ENCODE measurements at regions not wholly inside any gene's neighbourhood (a gene's known extent, or its start where the extent isn't known, plus 50 kb on each side); places are given as distances from the start of the nearest gene placed in this dataset.

DNA sequence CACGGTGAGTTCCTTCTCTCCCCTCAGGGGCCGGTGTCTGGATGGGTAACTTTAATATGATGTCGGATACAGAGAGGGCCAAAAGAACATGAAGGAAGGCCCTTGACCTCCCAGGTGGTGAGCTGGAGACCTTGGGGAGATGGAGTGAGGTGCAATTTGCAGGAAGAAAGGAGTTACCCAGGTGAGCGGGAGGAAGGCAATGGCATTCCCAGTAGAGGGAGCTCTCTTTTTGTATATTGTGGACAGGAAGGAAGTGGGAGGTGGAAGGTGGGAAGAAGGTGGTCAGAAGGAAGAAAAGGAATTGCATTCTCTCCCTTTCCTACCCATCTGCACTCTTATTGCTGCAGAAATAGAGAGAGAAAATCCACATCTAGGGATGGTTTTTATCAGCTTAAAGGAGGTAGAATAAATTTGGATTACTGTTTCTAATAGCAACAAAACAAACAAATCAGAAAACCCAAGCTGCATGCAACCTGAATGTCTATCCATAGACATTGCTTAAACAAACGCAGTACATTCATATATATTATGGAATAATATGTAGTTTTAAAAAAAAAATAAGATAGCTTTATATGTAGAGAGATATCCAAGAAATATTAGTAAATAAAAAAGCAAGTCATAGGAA lies 169.0 kb upstream of the TSC22D2 start:
- DNase-seq (ENCODE audit: low spot score), result no peak
- Histone ChIP-seq H3K9me3 (no peaks in the 10 kb centered on the region), H3K4me3 (no peak overlapping the region), H3K36me3 (no peaks in the 10 kb centered on the region), H3K27me3 (replicated peaks; ENCODE audit: insufficient read depth) (no peaks in the 10 kb centered on the region), H3K27ac (peak overlapping the region; percentile 82 to 88), H3K4me1 (ENCODE audit: control insufficient read depth in 1 of 2, low read depth in 2 of 2) (peaks cover 32 to 42% of the 10 kb centered on the region in 2 donors)
- TF ChIP-seq, protein P1, sequence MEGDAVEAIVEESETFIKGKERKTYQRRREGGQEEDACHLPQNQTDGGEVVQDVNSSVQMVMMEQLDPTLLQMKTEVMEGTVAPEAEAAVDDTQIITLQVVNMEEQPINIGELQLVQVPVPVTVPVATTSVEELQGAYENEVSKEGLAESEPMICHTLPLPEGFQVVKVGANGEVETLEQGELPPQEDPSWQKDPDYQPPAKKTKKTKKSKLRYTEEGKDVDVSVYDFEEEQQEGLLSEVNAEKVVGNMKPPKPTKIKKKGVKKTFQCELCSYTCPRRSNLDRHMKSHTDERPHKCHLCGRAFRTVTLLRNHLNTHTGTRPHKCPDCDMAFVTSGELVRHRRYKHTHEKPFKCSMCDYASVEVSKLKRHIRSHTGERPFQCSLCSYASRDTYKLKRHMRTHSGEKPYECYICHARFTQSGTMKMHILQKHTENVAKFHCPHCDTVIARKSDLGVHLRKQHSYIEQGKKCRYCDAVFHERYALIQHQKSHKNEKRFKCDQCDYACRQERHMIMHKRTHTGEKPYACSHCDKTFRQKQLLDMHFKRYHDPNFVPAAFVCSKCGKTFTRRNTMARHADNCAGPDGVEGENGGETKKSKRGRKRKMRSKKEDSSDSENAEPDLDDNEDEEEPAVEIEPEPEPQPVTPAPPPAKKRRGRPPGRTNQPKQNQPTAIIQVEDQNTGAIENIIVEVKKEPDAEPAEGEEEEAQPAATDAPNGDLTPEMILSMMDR (IDR thresholded peaks at IDR 0.05), result no peak
- ATAC-seq (ENCODE audit: insufficient number of reproducible peaks, low FRiP score, low read depth), result no peak

DNA sequence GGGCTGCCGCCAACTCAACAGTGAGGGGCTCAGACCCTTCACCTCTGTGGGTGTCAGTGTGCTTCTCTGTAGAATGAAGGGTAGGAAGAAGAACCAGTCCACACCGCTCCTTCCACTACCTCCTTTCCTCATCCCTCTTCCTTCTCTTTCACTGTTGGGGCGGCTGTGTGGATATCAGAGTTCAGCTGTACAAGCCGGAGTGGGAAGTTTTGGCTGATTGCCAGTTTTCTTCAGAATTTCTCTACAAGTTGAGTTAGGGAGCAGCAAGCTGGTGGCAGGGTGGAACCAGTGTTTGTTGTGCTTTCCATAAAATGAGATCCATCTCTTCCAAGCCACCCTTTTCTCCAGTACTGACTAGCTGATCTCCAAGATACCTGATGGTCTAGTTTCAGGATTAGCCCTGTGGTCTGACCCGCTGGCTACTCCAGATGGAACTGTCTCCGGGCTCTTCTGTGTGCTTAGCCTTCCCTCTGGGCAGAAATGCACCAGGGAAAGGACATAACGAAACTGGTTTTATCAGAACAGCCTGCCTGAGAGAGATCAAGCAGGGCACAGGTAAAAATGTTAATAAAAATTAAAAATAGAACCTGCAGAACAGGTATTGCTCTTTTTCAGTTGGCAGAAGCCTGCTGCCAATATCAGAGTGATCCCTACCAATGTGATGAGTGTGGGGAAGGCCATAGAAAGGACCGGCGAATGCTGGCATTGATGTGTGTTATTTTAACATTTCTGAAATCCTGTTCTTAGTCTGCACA lies 169.9 kb upstream of the TSC22D2 start:
- Histone ChIP-seq H3K27ac (peak overlapping the region; percentile 82 to 88), H3K36me3 (no peaks in the 10 kb centered on the region), H3K4me1 (ENCODE audit: control insufficient read depth in 1 of 2, low read depth in 2 of 2) (peaks cover 36 to 48% of the 10 kb centered on the region in 2 donors), H3K27me3 (replicated peaks; ENCODE audit: insufficient read depth) (no peaks in the 10 kb centered on the region), H3K9me3 (no peaks in the 10 kb centered on the region), H3K4me3 (no peak overlapping the region)
- TF ChIP-seq, protein P1 (IDR thresholded peaks at IDR 0.05), result no peak
- DNase-seq (ENCODE audit: low spot score) (no peak), ATAC-seq (ENCODE audit: insufficient number of reproducible peaks, low FRiP score, low read depth) (no peak)

GRCh38 chr3:150237490-150237889 lies 170.6 kb upstream of the TSC22D2 start:
- no peaks in the 10 kb centered on the region for H3K27me3 ChIP-seq (replicated peaks; ENCODE audit: insufficient read depth)
- H3K4me1 ChIP-seq (ENCODE audit: control insufficient read depth in 1 of 2, low read depth in 2 of 2), result peaks cover 42 to 54% of the 10 kb centered on the region in 2 donors
- DNase-seq (ENCODE audit: low spot score) (peak; percentile 31), ATAC-seq (ENCODE audit: insufficient number of reproducible peaks, low FRiP score, low read depth) (no peak)
- H3K4me3 ChIP-seq, result no peak overlapping the region
- H3K9me3 ChIP-seq, result no peaks in the 10 kb centered on the region
- H3K27ac ChIP-seq, result peak overlapping the region; percentile 82 to 88
- H3K36me3 ChIP-seq, result no peaks in the 10 kb centered on the region
- TF ChIP-seq, protein P1 (IDR thresholded peaks at IDR 0.05), result no peak

- TF ChIP-seq, protein P1 (IDR thresholded peaks at IDR 0.05), result no peak
- no peak overlapping the region for H3K4me3 ChIP-seq
- peaks cover 42 to 54% of the 10 kb centered on the region in 2 donors for H3K4me1 ChIP-seq (ENCODE audit: control insufficient read depth in 1 of 2, low read depth in 2 of 2)
- ATAC-seq (ENCODE audit: insufficient number of reproducible peaks, low FRiP score, low read depth), result no peak
- H3K9me3 ChIP-seq, result no peaks in the 10 kb centered on the region
- no peak for DNase-seq (ENCODE audit: low spot score)
- H3K27ac ChIP-seq, result peak overlapping the region; percentile 82 to 88
- H3K36me3 ChIP-seq, result no peaks in the 10 kb centered on the region
- H3K27me3 ChIP-seq (replicated peaks; ENCODE audit: insufficient read depth), result no peaks in the 10 kb centered on the region
Measured at GRCh38 chr3:150236316-150237082, 171.6 kb upstream of the TSC22D2 start.

GRCh38 chr3:150235799-150236198 lies 172.3 kb upstream of the TSC22D2 start:
- Histone ChIP-seq H3K36me3 (no peaks in the 10 kb centered on the region), H3K27ac (peak overlapping the region; percentile 82 to 88), H3K4me3 (no peak overlapping the region), H3K27me3 (replicated peaks; ENCODE audit: insufficient read depth) (no peaks in the 10 kb centered on the region), H3K4me1 (ENCODE audit: control insufficient read depth in 1 of 2, low read depth in 2 of 2) (peaks cover 42 to 54% of the 10 kb centered on the region in 2 donors), H3K9me3 (no peaks in the 10 kb centered on the region)
- TF ChIP-seq, protein P1 (IDR thresholded peaks at IDR 0.05), result no peak
- DNase-seq (ENCODE audit: low spot score) (no peak), ATAC-seq (ENCODE audit: insufficient number of reproducible peaks, low FRiP score, low read depth) (peak; percentile 89)
